ENCODE measurements at regions not wholly inside any gene's neighbourhood (a gene's known extent, or its start where the extent isn't known, plus 50 kb on each side); places are given as distances from the start of the nearest gene placed in this dataset.

DNA sequence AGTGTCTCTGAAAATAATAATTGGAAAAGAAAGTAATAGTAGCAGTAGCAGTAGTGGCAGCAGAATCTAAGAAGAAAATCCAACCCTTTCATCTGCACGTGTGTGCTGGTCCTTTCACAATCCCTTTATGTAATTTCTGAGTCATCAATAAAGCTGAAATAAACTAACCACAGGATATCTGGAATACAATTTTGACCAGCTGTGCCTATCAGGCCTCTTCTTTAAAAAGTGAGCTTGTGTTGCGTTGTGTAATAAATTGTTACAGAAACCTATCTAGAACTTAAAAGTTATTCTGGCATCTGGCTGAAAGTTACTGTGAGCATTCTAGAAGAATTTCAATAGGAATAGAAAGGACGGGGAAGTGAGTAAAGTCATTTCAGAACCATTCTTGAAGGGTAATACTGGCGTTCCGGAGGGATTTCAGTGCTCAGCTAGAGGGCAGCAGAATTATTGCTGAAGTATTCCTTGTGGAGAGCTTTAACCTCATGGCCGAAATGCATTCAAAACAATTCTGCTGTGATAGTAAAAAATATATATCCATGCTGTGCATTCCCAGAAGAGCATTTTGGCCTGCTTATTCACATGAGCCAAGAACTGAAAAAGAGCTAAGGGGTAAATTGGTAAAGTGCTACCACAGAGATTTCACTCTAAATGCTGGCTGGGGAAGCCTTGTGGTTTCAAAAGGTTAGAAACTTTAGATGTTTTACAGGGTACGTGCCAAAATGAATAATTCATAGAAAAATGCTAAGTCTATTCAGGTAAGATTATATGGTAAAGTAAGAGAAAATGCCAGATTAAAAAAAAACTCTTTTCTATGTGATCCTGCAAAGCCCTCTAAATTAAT lies 260.6 kb downstream of the NKX6-1 start:
- no peaks in the 10 kb centered on the region for H3K79me1 ChIP-seq (ENCODE audit: insufficient read depth, low read depth, low read length, poor library complexity, severe bottlenecking)
- H3K27me3 ChIP-seq (ENCODE audit: insufficient read depth, low read length), result no peaks in the 10 kb centered on the region
- H2AK5ac ChIP-seq (ENCODE audit: insufficient read length, low read length), result no peak overlapping the region
- no peak overlapping the region for H4K8ac ChIP-seq (replicated peaks; ENCODE audit: insufficient read length, low read depth, low read length)
- TF ChIP-seq, protein P1, sequence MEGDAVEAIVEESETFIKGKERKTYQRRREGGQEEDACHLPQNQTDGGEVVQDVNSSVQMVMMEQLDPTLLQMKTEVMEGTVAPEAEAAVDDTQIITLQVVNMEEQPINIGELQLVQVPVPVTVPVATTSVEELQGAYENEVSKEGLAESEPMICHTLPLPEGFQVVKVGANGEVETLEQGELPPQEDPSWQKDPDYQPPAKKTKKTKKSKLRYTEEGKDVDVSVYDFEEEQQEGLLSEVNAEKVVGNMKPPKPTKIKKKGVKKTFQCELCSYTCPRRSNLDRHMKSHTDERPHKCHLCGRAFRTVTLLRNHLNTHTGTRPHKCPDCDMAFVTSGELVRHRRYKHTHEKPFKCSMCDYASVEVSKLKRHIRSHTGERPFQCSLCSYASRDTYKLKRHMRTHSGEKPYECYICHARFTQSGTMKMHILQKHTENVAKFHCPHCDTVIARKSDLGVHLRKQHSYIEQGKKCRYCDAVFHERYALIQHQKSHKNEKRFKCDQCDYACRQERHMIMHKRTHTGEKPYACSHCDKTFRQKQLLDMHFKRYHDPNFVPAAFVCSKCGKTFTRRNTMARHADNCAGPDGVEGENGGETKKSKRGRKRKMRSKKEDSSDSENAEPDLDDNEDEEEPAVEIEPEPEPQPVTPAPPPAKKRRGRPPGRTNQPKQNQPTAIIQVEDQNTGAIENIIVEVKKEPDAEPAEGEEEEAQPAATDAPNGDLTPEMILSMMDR (conservative IDR thresholded peaks at IDR 0.05), result no peak
- H2BK12ac ChIP-seq (ENCODE audit: insufficient read length, low read depth, low read length), result no peak overlapping the region
- H3K23ac ChIP-seq (ENCODE audit: insufficient read length, low read depth, low read length), result no peak overlapping the region
- DNase-seq, result no peak
- Mint-ChIP-seq H3K27me3 (ENCODE audit: low read depth) (peaks cover 2% of the 10 kb centered on the region; the same call in 1 of the 2 replicates), H3K4me3 (no peak overlapping the region), H3K4me1 (peaks cover 3 to 7% of the 10 kb centered on the region in 2 experiments), H3K27ac (no peak overlapping the region), H3K36me3 (ENCODE audit: insufficient read depth in 1 of 3, low read depth in 3 of 3) (no peaks in the 10 kb centered on the region; a peak in 1 of 7 replicates), H3K9me3 (no peaks in the 10 kb centered on the region)
- H2BK5ac ChIP-seq (ENCODE audit: insufficient read length, low read length), result no peak overlapping the region
- no peak overlapping the region for H3K4me2 ChIP-seq (ENCODE audit: insufficient read depth, insufficient read length, low read length)
- H2BK120ac ChIP-seq (ENCODE audit: low read depth, low read length, poor library complexity, severe bottlenecking), result no peak overlapping the region
- no peak overlapping the region for H2AFZ ChIP-seq (ENCODE audit: low read length)
- H3K4me1 ChIP-seq (ENCODE audit: insufficient read depth, low read length), result no peaks in the 10 kb centered on the region
- no peak overlapping the region for H3K9ac ChIP-seq (ENCODE audit: extremely low read depth, insufficient read length, low read length)
- no peaks in the 10 kb centered on the region for H3K79me2 ChIP-seq (ENCODE audit: insufficient read depth, low read length)
- no peak overlapping the region for H4K5ac ChIP-seq (ENCODE audit: insufficient read length, low read depth, low read length)
- H3K56ac ChIP-seq (ENCODE audit: insufficient read length, low read depth, low read length), result no peak overlapping the region
- no peak overlapping the region for H4K91ac ChIP-seq (ENCODE audit: insufficient read length, low read depth, low read length)
- H3T11ph ChIP-seq (ENCODE audit: low read length), result no peak overlapping the region
- WGBS (ENCODE audit: extremely low coverage, insufficient read length, low lambda C conversion rate), result no CpG with 5 or more reads among the region's 7 CpGs
- H3K27ac ChIP-seq (ENCODE audit: insufficient read length, low read depth, low read length), result no peak overlapping the region
- H2BK15ac ChIP-seq (ENCODE audit: low read depth, low read length), result no peak overlapping the region
- no peak overlapping the region for H2BK20ac ChIP-seq (ENCODE audit: low read depth, low read length, poor library complexity, severe bottlenecking)
- H3K14ac ChIP-seq (ENCODE audit: insufficient read depth, low read length), result no peak overlapping the region
- no peaks in the 10 kb centered on the region for H3K9me3 ChIP-seq (ENCODE audit: control insufficient read depth, low read depth, low read length)
- no peak overlapping the region for H3K4ac ChIP-seq (ENCODE audit: low read depth, low read length)
- H3K23me2 ChIP-seq (ENCODE audit: insufficient read length, low read depth, low read length, poor library complexity, severe bottlenecking), result no peaks in the 10 kb centered on the region
- H3K18ac ChIP-seq (ENCODE audit: insufficient read length, low read depth, low read length), result no peak overlapping the region
- H4K20me1 ChIP-seq (ENCODE audit: control insufficient read depth, insufficient read depth, insufficient read length), result no peaks in the 10 kb centered on the region
